ENCODE measurements at regions not wholly inside any gene's neighbourhood (a gene's known extent, or its start where the extent isn't known, plus 50 kb on each side); places are given as distances from the start of the nearest gene placed in this dataset.

DNA sequence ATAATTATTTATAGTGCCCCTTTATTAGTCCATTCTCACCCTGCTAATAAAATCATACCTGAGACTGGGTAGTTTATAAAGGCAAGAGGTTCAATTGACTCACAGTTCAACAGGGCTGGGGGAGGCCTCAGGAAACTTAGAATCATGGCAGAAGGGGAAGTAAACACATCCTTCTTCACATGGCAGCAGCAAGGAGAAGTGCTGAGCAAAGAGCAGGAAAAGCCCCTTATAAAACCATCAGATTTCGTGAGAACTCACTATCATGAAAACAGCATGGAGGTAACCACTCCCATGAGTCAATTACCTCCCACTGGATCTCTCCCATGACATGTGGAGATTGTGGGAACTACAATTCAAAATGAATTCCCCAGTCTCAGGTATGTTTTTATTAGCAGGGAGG lies 89.9 kb upstream of the STARD13 start:
- TF ChIP-seq GATA2 (IDR thresholded peaks at IDR 0.05; ENCODE audit: low read depth, low read length) (no peak), GATA3 (IDR thresholded peaks at IDR 0.05; ENCODE audit: low read depth, low read length) (no peak)
